Neural progenitor cell (in vitro differentiated cells): ENCODE measurements at regions not wholly inside any gene's neighbourhood (a gene's known extent, or its start where the extent isn't known, plus 50 kb on each side); places are given as distances from the start of the nearest gene placed in this dataset.
A peak's percentile ranks its signal among the peaks of the same experiment; 100 is the strongest.

Experiments
- CTCF ChIP-seq: fragments of 200-600 bp; sonication (generic); IDR thresholded peaks from 2 replicates; pipeline ENCODE4 v1.5.1; 2017; ENCODE audit warnings: antibody characterized with exemption, mild to moderate bottlenecking
- EZH2 ChIP-seq: fragments of 200-600 bp; sonication (generic); IDR thresholded peaks from 2 replicates; pipeline ENCODE4 v1.6.1; 2017; ENCODE audit warnings: antibody characterized with exemption, mild to moderate bottlenecking, moderate library complexity

- TF ChIP-seq CTCF = no peak
- peak; percentile 61 for TF ChIP-seq EZH2
These were observed 117.4 kb downstream of the RRM1 start for GRCh38 chr11:4211991-4212390.
